ENCODE measurements at regions not wholly inside any gene's neighbourhood (a gene's known extent, or its start where the extent isn't known, plus 50 kb on each side); places are given as distances from the start of the nearest gene placed in this dataset.

DNA sequence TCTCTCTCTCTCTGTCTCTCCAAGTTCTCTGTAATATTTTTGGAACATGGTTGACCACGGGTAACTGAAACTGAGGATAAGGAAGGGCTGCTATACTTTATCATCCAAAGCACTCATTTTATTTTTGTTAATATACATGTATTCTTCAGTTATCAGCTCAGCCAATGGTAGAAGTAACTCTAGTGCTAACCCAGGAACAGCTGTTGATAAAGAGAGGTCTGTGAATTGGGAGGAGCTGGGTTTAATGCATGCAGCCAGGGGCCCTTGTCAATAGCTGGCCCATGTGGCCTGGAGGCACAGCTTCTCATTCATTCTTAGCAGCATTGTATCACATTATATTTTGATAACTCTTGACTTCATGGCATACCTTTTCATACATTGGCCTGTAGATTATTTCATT is 401.6 kb downstream of the EPHA4 start:
- no peak for TF ChIP-seq CTCF (IDR thresholded peaks at IDR 0.05; ENCODE audit: insufficient read depth, low read depth, low read length)
- no peak overlapping the region for H3K4me3 ChIP-seq (ENCODE audit: low read depth, low read length)
- no peak for DNase-seq (ENCODE audit: low read depth)

- no peak overlapping the region for H3K4me3 ChIP-seq (ENCODE audit: low read depth, low read length)
- no peak for TF ChIP-seq CTCF (IDR thresholded peaks at IDR 0.05; ENCODE audit: insufficient read depth, low read depth, low read length)
- DNase-seq (ENCODE audit: low read depth): no peak
Measured at GRCh38 chr2:221176667-221177066, 395.4 kb downstream of the EPHA4 start.

- TF ChIP-seq CTCF (IDR thresholded peaks at IDR 0.05; ENCODE audit: insufficient read depth, low read depth, low read length): no peak
- no peak overlapping the region for H3K4me3 ChIP-seq (ENCODE audit: low read depth, low read length)
- no peak for DNase-seq (ENCODE audit: low read depth)
Measured at GRCh38 chr2:221178139-221178538, 394.0 kb downstream of the EPHA4 start.

DNA sequence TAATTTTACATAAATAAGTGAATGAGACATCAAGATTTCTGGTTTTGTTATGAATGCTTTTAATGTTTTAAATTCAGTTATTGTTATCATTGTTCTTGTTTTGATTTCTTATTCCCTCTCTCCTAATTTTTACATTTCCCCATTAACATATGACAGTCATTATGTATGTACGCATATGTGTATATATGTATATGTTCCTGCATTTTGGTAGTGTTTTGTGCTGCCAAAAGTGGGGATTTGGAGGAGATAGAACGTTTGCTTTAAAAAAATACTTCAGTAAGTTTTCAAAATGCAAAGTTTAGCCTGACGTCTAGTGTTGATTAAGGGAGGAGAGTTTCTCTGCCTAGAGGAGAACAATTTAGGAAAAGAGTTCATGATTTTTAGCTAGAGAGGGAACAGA is 385.2 kb downstream of the EPHA4 start:
- no peak for TF ChIP-seq CTCF (IDR thresholded peaks at IDR 0.05; ENCODE audit: insufficient read depth, low read depth, low read length)

DNA sequence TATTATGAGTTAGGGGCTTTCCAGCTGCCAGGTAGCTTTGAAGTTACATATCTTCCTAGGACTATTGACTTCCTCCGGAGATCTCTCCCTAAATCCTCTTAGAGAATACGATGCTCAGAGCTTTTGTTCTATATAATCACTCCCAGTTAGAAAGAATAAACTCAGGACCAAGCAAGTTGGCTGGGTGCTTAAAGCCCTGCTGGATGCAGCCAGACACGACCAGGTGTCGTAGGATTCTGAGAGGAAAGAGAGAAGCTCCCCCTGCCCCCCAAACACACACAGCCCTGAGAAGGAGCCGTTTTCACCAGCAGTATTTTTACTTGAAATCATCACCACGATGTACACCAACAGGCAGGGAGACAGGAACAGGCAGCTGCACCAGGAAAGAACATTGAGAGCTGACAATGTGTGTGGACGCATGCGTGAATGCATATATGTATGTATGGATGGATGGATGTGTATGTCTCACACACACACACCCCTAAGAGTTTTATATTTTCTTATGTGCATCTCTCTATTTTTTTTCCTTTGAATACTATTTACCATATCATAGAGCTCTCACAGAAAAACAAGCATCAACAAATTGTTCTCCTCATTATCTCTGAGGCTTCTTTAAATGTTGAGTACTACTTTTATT is 382.6 kb downstream of the EPHA4 start:
- no peak for TF ChIP-seq CTCF (IDR thresholded peaks at IDR 0.05; ENCODE audit: insufficient read depth, low read depth, low read length)
- DNase-seq (ENCODE audit: low read depth): no peak

More for the DNA sequence above, 385.2 kb downstream of the EPHA4 start:
- no peak for DNase-seq (ENCODE audit: low read depth)
- H3K4me3 ChIP-seq (ENCODE audit: low read depth, low read length): no peak overlapping the region

GRCh38 chr2:221195829-221196228 is 376.3 kb downstream of the EPHA4 start:
- no peak overlapping the region for H3K4me3 ChIP-seq (ENCODE audit: low read depth, low read length)
- DNase-seq (ENCODE audit: low read depth): no peak
- TF ChIP-seq CTCF (IDR thresholded peaks at IDR 0.05; ENCODE audit: insufficient read depth, low read depth, low read length): no peak

More for the DNA sequence above, 382.6 kb downstream of the EPHA4 start:
- no peak overlapping the region for H3K4me3 ChIP-seq (ENCODE audit: low read depth, low read length)
